RWPE1 (cell line): ENCODE measurements at regions not wholly inside any gene's neighbourhood (a gene's known extent, or its start where the extent isn't known, plus 50 kb on each side); places are given as distances from the start of the nearest gene placed in this dataset.

ENCODE experiments used
- CTCF ChIA-PET: fragments of 350-600 bp; sonication (Branson Sonifier 250); formaldehyde crosslinking; extraction: SDS; loops from one replicate; lab custom pipeline; 2021; lab: Yijun Ruan, JAX
- POLR2A ChIA-PET: fragments of 400-600 bp; formaldehyde crosslinking; extraction: SDS; loops from one replicate; lab custom pipeline; 2020; ENCODE audit warnings: antibody characterized with exemption; ENCODE audit not compliant: low non-redundant PET; lab: Yijun Ruan, JAX
- DNase-seq: peaks from one replicate; pipeline ENCODE4 v3.0.0; 2012; ENCODE audit warnings: low spot score
- H3K27ac ChIP-seq: fragments of 450-650 bp; 2 replicates; pipeline ENCODE4 v1.5.1; 2017
- TF ChIP-seq, protein P1 (sequence below): fragments of 450-650 bp; conservative IDR thresholded peaks from 2 replicates; pipeline ENCODE4 v1.5.1; 2017; ENCODE audit warnings: low read depth, mild to moderate bottlenecking

DNA sequence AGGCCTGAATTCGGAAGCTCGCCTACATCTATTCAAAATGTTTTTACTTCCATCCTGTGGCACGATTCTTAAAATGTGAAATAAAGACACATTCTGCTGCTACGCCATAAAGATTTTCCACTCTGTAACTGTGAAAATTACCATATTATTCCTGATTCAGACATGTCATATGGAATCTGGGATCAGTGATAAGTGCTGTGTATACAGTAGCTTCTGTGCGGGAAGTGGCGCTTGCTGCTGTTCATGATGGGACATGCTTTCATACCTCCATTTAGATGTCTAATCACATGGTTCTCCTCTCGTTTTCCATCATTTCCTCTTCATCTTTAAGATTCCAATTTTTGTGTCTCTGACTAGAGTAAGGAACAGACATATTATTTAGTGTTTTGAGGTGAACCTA is 163.2 kb downstream of the TMEM182 start:
- H3K27ac ChIP-seq: no peak overlapping the region
- DNase-seq: no peak
- ChIA-PET CTCF (interaction anchor here (0.6 kb wide), 1 partner anchor 31 kb away, joined by 4 read pairs; no protein-coding TSS in a partner anchor), POLR2A (no interaction called here)
- TF ChIP-seq, protein P1, sequence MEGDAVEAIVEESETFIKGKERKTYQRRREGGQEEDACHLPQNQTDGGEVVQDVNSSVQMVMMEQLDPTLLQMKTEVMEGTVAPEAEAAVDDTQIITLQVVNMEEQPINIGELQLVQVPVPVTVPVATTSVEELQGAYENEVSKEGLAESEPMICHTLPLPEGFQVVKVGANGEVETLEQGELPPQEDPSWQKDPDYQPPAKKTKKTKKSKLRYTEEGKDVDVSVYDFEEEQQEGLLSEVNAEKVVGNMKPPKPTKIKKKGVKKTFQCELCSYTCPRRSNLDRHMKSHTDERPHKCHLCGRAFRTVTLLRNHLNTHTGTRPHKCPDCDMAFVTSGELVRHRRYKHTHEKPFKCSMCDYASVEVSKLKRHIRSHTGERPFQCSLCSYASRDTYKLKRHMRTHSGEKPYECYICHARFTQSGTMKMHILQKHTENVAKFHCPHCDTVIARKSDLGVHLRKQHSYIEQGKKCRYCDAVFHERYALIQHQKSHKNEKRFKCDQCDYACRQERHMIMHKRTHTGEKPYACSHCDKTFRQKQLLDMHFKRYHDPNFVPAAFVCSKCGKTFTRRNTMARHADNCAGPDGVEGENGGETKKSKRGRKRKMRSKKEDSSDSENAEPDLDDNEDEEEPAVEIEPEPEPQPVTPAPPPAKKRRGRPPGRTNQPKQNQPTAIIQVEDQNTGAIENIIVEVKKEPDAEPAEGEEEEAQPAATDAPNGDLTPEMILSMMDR: no peak

DNA sequence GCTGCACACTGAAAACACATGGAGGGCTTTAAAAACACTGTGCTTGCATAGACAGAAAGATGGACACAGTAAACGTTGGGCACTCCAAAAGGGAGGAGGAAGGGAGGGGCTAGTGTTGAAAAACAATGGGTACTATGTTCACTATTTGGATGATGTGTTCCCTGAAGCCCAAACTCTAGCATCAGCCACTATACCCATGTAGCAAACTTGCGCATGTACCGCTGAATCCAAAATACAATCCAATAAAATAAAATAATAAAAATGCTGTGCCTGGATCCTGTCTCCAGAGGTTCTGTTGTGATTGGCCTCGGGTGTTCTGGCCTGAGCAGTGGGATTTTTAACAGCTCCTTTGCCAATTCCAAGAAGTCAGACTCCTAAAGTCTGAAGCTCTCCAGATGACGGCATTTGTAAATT is 166.0 kb downstream of the TMEM182 start:
- ChIA-PET CTCF (no interaction called here), POLR2A (no interaction called here)
- TF ChIP-seq, protein P1: no peak
- DNase-seq: no peak
- no peak overlapping the region for H3K27ac ChIP-seq

DNA sequence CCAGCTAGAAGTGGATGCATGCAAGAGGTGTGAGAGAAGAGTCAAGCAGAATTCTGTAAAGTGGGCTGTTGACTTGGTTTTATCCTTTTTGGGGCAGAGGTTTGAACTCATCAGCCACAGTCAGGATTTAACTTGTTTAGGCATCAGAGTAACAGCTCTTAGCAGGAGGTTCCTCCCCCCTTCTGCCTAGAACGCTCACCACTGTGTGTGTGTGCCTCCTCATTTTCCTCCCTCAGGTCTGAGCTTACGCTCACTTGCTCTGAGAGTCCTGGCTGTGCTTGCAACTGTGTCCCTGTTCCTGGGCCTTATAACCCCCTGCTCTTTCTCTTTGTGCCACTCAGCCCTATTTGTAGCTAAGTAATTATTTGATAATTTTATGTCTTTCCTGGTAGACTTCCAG is 167.9 kb downstream of the TMEM182 start:
- ChIA-PET POLR2A (no interaction called here), CTCF (interaction anchor here (0.6 kb wide), 1 partner anchor 70 kb away, joined by 3 read pairs; no protein-coding TSS in a partner anchor)
- H3K27ac ChIP-seq: no peak overlapping the region
- TF ChIP-seq, protein P1: no peak
- no peak for DNase-seq

DNA sequence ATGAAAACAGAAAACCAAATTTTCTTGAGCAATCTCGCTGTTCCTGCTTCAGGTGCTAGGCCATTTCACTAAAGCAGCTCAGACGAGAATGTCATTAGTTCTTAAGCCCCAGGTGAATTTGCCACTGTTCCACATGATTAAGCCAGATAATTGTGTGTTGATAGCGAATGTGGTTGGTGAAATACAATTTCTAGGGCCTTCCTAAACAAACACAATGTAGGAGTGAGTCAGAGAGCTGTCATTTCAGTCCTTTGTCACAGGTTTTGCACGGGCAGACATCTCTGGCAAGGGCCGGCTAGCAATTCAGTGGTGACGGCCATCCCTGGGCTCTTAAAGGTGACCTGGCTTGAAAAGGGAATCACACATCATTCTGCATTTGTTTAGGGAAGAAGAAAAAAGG is 170.7 kb downstream of the TMEM182 start:
- no peak overlapping the region for H3K27ac ChIP-seq
- no peak for DNase-seq
- ChIA-PET CTCF (interaction anchor here (0.7 kb wide), 1 partner anchor 81 kb away, joined by 3 read pairs; no protein-coding TSS in a partner anchor), POLR2A (no interaction called here)
- TF ChIP-seq, protein P1: no peak

DNA sequence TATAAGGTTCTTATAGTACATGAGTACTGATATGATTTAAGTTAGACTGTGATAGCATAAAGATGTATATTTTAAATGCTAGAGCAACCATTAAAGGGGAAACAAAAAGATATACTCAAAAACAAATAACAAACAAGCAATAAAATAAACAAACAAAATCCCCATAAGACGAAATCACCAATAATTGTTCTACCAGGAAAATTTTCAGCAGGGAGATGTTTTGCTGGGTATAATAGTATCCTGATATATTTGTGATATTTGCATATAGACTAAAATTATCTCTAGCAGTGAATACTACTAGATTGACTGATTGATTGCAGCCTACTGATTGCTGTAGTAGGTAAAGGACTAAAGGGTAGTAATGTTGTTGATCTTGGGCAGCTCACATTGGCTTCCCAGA is 177.4 kb downstream of the TMEM182 start:
- TF ChIP-seq, protein P1: no peak
- no peak for DNase-seq
- H3K27ac ChIP-seq: no peak overlapping the region
- POLR2A ChIA-PET: no interaction called here
- CTCF ChIA-PET: no interaction called here

DNA sequence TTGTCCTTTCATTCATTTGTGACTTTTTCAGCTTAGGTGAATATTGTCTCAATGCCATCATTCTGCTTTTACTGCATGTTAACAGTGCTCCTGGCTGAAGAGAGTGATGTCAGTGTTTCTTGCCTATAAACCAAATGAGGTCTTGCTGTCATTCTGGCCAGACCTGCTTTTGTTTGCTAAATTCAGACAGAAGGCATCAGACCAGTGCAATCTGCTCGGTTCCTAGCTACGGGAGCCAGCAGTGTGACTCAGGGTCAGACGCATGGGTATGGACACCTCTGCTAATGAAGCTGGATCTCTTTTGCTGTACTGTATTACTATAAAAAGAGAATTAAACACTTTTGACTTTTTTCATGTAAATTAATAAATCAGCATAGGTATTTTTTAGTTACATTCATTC is 178.9 kb downstream of the TMEM182 start:
- TF ChIP-seq, protein P1: no peak
- CTCF ChIA-PET: interaction anchor here (0.6 to 0.7 kb wide), 2 partner anchors 87 to 221 kb away, joined by 3 read pairs; no protein-coding TSS in a partner anchor
- no peak for DNase-seq
- H3K27ac ChIP-seq: no peak overlapping the region
- POLR2A ChIA-PET: no interaction called here
